ENCODE measurements at regions not wholly inside any gene's neighbourhood (a gene's known extent, or its start where the extent isn't known, plus 50 kb on each side); places are given as distances from the start of the nearest gene placed in this dataset.

DNA sequence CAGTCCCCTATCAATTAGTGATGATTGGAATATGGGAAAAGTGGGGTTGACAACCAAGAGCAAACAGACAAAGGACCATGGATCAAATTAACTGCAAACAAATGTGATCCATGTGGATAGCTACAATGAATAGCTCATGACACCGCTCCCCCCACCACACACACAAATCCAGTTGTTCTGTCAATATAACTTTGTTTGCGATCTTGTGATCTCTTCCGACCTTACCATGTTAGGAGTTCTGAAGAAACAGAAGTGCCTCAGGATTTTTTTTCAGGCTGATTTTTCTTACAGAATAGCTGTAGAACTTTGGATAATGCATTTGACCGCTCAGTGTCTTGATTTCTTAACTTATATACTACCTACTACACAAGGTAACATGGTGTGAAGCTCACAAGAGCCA is 116.6 kb downstream of the SH2D1A start:
- Histone ChIP-seq H3K27me3 (no peaks in the 10 kb centered on the region), H3K9ac (no peak overlapping the region), H3K9me3 (ENCODE audit: low read depth) (no peaks in the 10 kb centered on the region), H3K4me2 (no peak overlapping the region), H4K20me1 (ENCODE audit: low read depth) (no peaks in the 10 kb centered on the region), H3F3A (ENCODE audit: low read depth) (no peaks in the 10 kb centered on the region), H3K79me2 (ENCODE audit: low read depth) (no peaks in the 10 kb centered on the region), H3K4me1 (no peaks in the 10 kb centered on the region), H3K27ac (no peak overlapping the region), H3K36me3 (no peaks in the 10 kb centered on the region), H3K4me3 (no peak overlapping the region), H2AFZ (replicated peaks) (no peak overlapping the region)
- no peaks in the 10 kb centered on the region for H3K9me3 Mint-ChIP-seq
- H3K27ac Mint-ChIP-seq = no peak overlapping the region
- no peak overlapping the region for H3K4me3 Mint-ChIP-seq
- TF ChIP-seq, protein P1, sequence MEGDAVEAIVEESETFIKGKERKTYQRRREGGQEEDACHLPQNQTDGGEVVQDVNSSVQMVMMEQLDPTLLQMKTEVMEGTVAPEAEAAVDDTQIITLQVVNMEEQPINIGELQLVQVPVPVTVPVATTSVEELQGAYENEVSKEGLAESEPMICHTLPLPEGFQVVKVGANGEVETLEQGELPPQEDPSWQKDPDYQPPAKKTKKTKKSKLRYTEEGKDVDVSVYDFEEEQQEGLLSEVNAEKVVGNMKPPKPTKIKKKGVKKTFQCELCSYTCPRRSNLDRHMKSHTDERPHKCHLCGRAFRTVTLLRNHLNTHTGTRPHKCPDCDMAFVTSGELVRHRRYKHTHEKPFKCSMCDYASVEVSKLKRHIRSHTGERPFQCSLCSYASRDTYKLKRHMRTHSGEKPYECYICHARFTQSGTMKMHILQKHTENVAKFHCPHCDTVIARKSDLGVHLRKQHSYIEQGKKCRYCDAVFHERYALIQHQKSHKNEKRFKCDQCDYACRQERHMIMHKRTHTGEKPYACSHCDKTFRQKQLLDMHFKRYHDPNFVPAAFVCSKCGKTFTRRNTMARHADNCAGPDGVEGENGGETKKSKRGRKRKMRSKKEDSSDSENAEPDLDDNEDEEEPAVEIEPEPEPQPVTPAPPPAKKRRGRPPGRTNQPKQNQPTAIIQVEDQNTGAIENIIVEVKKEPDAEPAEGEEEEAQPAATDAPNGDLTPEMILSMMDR (IDR thresholded peaks at IDR 0.05) = no peak
- no peak for TF ChIP-seq EZH2 (IDR thresholded peaks at IDR 0.05)
- TF ChIP-seq EZH2phosphoT487 (IDR thresholded peaks at IDR 0.05) = no peak
- H3K36me3 Mint-ChIP-seq = no peaks in the 10 kb centered on the region
- H3K27me3 Mint-ChIP-seq (ENCODE audit: insufficient read depth, low read depth) = no peaks in the 10 kb centered on the region
- no peaks in the 10 kb centered on the region for H3K4me1 Mint-ChIP-seq
- no peak for DNase-seq (ENCODE audit: low spot score)

DNA sequence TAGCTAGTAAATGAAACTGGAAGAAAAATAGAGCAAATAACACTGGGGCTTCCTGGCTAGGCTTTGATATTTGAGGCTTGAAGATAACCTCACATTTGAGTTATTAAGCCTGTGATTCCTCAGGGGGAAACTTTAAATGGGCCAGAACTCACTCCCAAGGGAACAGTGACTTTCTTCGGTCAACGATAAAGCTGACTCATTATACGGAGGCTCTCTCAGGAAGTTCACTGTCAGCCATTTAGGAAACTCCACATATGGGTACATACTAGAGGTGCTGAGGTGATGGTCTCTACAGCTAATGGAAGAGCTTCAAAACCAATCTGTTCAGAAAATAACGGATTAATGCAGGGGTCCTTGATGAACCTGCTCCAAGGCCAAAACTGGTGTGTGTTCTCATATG is 120.8 kb downstream of the SH2D1A start:
- peaks cover 3% of the 10 kb centered on the region for H3F3A ChIP-seq (ENCODE audit: low read depth)
- no peak for DNase-seq (ENCODE audit: low spot score)
- H3K4me3 Mint-ChIP-seq = no peak overlapping the region

DNA sequence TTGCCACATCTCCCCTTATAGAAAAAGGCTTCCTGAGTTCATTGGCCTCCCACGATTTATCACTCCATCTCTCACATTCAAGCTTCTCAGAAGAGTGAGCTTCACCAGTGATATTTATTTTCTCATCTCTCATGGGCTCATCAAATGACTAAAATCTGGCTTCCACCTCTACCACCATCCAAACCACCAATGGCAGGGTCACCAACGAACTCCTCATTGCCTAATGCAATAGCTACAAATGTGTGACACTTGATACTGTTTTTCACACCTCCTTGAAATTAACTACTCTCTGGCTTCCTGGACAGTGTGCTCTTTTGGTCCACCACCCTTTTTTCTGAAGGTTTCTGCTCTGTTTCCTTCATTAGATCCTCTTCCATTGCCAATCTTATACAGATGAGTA is 129.0 kb downstream of the SH2D1A start:
- no peak for DNase-seq (ENCODE audit: low spot score)
- Histone ChIP-seq H3K27me3 (no peaks in the 10 kb centered on the region), H3K9ac (no peak overlapping the region), H2AFZ (replicated peaks) (no peak overlapping the region), H3K27ac (no peak overlapping the region), H3K4me1 (no peaks in the 10 kb centered on the region), H3K4me3 (no peak overlapping the region), H3K79me2 (ENCODE audit: low read depth) (no peaks in the 10 kb centered on the region), H3K36me3 (no peaks in the 10 kb centered on the region), H3F3A (ENCODE audit: low read depth) (peaks cover 3% of the 10 kb centered on the region), H3K4me2 (no peak overlapping the region), H4K20me1 (ENCODE audit: low read depth) (no peaks in the 10 kb centered on the region), H3K9me3 (ENCODE audit: low read depth) (no peaks in the 10 kb centered on the region)
- H3K9me3 Mint-ChIP-seq = no peaks in the 10 kb centered on the region
- H3K27me3 Mint-ChIP-seq (ENCODE audit: insufficient read depth, low read depth) = no peaks in the 10 kb centered on the region
- no peaks in the 10 kb centered on the region for H3K36me3 Mint-ChIP-seq
- H3K27ac Mint-ChIP-seq = no peak overlapping the region
- no peak overlapping the region for H3K4me3 Mint-ChIP-seq
- TF ChIP-seq, protein P1 (IDR thresholded peaks at IDR 0.05) = no peak
- TF ChIP-seq EZH2 (IDR thresholded peaks at IDR 0.05) = no peak
- no peak for TF ChIP-seq EZH2phosphoT487 (IDR thresholded peaks at IDR 0.05)
- H3K4me1 Mint-ChIP-seq = no peaks in the 10 kb centered on the region

More for the DNA sequence above, 120.8 kb downstream of the SH2D1A start:
- Histone ChIP-seq H3K4me1 (no peaks in the 10 kb centered on the region), H3K36me3 (no peaks in the 10 kb centered on the region), H3K9ac (no peak overlapping the region), H3K4me3 (no peak overlapping the region), H4K20me1 (ENCODE audit: low read depth) (no peaks in the 10 kb centered on the region), H3K27ac (no peak overlapping the region), H3K4me2 (no peak overlapping the region), H3K79me2 (ENCODE audit: low read depth) (no peaks in the 10 kb centered on the region), H3K9me3 (ENCODE audit: low read depth) (no peaks in the 10 kb centered on the region), H3K27me3 (no peaks in the 10 kb centered on the region), H2AFZ (replicated peaks) (no peak overlapping the region)
- no peaks in the 10 kb centered on the region for H3K36me3 Mint-ChIP-seq
- no peaks in the 10 kb centered on the region for H3K9me3 Mint-ChIP-seq
- H3K27ac Mint-ChIP-seq = no peak overlapping the region
- no peaks in the 10 kb centered on the region for H3K27me3 Mint-ChIP-seq (ENCODE audit: insufficient read depth, low read depth)
- no peaks in the 10 kb centered on the region for H3K4me1 Mint-ChIP-seq
- TF ChIP-seq EZH2phosphoT487 (IDR thresholded peaks at IDR 0.05) = no peak
- TF ChIP-seq EZH2 (IDR thresholded peaks at IDR 0.05) = no peak
- TF ChIP-seq, protein P1 (IDR thresholded peaks at IDR 0.05) = no peak
